ENCODE measurements at regions not wholly inside any gene's neighbourhood (a gene's known extent, or its start where the extent isn't known, plus 50 kb on each side); places are given as distances from the start of the nearest gene placed in this dataset.

DNA sequence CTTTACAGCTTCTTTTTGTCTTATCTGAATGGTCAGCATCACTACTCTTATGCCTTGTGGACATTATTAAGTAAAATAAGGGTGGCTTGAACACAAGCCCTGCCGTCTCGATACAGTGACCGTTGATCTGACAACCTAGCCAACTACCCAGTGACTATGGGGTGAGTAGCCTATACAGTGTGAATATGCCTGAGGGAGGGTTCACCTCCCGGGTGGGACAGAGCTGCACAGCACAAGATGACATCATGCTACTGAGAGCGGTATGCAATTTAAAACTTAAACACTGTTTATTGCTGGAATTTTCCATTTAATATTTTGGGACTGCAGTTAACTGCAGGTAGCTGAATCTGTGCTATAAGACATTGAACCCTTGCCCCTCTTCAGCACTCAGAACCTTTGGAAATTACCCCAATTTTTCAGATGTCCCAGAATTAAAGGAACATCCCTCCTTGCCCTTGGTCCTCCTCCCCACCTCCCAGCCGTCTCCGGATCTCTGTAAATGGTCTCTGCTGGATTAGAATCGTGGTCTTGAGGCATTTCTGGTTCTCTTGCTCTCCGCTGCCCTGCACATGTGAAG is 618.5 kb downstream of the PTPRU start:
- Histone ChIP-seq H3K9me3 (no peaks in the 10 kb centered on the region), H3K36me3 (no peaks in the 10 kb centered on the region), H3K4me1 (peaks cover 0 to 64% (median 21%) of the 10 kb centered on the region in 9 donors), H3K27me3 (peaks cover 0 to 21% (median 7%) of the 10 kb centered on the region in 7 donors), H3K4me3 (no peak overlapping the region), H3K27ac (peak overlapping the region in 2 of 10 donors; percentile 0 to 15)
- DNase-seq (no peak), ATAC-seq (no peak)
- 75 to 77% methylated on average over 9 of the region's 9 CpGs for WGBS, 2 donors
- intact Hi-C loops (cut with DNase I), result loop anchor here in 1 of 10 donors (10.0 kb wide), 1 partner anchor 620 kb away; the partner anchor contains the start of genes MECR and PTPRU
- TF ChIP-seq, protein P1, sequence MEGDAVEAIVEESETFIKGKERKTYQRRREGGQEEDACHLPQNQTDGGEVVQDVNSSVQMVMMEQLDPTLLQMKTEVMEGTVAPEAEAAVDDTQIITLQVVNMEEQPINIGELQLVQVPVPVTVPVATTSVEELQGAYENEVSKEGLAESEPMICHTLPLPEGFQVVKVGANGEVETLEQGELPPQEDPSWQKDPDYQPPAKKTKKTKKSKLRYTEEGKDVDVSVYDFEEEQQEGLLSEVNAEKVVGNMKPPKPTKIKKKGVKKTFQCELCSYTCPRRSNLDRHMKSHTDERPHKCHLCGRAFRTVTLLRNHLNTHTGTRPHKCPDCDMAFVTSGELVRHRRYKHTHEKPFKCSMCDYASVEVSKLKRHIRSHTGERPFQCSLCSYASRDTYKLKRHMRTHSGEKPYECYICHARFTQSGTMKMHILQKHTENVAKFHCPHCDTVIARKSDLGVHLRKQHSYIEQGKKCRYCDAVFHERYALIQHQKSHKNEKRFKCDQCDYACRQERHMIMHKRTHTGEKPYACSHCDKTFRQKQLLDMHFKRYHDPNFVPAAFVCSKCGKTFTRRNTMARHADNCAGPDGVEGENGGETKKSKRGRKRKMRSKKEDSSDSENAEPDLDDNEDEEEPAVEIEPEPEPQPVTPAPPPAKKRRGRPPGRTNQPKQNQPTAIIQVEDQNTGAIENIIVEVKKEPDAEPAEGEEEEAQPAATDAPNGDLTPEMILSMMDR (IDR thresholded peaks at IDR 0.05), result no peak

DNA sequence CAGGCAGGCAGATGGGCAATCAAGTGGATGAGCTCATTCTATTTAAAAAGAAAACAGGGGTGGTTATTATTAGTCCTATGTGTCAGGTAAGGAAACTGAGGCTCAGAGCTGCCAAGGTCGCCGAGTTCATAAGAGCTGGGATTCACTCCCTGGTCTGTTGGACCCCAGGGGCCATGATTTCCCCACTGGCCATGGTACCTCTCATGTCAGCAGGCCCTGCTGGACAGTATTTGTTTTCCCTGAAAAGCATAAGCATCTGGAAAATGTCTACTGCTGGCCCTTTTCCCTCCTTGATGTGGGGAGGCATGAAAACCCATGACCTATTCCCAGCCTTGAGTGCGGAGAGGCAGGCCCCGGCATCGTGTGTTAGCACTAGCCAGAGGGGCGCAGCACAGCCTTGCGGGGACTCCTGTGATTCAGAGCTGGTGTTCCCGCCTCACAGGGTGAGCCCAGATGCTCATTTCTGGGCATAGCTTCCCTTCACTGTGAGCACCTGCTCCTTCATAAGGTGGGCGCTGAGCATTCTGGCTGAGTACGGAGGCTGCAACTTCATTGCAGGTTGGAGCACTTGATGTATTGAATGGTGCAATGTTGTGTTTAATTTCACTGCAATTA is 617.5 kb downstream of the PTPRU start:
- no peaks in the 10 kb centered on the region for H3K9me3 ChIP-seq
- no peaks in the 10 kb centered on the region for H3K36me3 ChIP-seq
- TF ChIP-seq, protein P1 (IDR thresholded peaks at IDR 0.05), result no peak
- H3K27me3 ChIP-seq, result peaks cover 0 to 30% (median 13%) of the 10 kb centered on the region in 7 donors
- peaks cover 0 to 55% (median 14%) of the 10 kb centered on the region in 9 donors for H3K4me1 ChIP-seq
- WGBS, 2 donors, result 85 to 87% methylated on average over 10 of the region's 10 CpGs
- no peak overlapping the region for H3K4me3 ChIP-seq
- no peak for DNase-seq
- ATAC-seq, result no peak
- intact Hi-C loops (cut with DNase I), result loop anchor here in 1 of 10 donors (10.0 kb wide), 1 partner anchor 619 kb away; the partner anchor contains the start of genes MECR and PTPRU
- H3K27ac ChIP-seq, result no peak overlapping the region

DNA sequence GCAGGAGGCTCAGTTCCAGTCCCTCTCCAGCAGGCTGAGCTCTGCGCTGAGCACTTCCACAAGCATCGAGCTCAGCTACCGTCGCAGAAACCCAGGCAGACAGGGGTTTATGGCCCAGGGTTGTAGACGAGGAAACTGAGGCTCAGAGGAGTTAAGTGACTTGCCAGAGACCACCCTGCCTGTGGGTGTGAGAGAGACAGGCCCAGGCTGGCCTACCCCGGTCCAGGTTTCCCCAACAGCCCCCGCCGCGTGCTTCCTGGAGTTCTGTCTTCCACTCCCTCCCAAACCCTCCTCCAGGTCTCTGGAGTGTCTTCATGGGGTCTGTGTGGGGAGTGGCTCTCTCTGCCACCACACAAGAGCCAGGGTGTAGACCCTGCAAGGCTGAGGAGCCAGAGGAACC is 615.9 kb downstream of the PTPRU start:
- TF ChIP-seq, protein P1 (IDR thresholded peaks at IDR 0.05), result no peak
- H3K36me3 ChIP-seq, result no peaks in the 10 kb centered on the region
- ATAC-seq (no peak), DNase-seq (no peak)
- H3K4me1 ChIP-seq, result peaks cover 0 to 41% (median 5%) of the 10 kb centered on the region in 9 donors
- intact Hi-C loops (cut with DNase I), result loop anchor here in 1 of 10 donors (10.0 kb wide), 1 partner anchor 617 kb away; the partner anchor contains the start of genes MECR and PTPRU
- H3K9me3 ChIP-seq, result no peaks in the 10 kb centered on the region
- peaks cover 0 to 44% (median 21%) of the 10 kb centered on the region in 7 donors for H3K27me3 ChIP-seq
- 82 to 86% methylated on average over 9 of the region's 9 CpGs for whole genome bisulfite sequencing, 2 donors
- no peak overlapping the region for H3K4me3 ChIP-seq
- H3K27ac ChIP-seq, result no peak overlapping the region

GRCh38 chr1:29851691-29852090 is 615.4 kb downstream of the PTPRU start:
- Histone ChIP-seq H3K9me3 (no peaks in the 10 kb centered on the region), H3K4me3 (no peak overlapping the region), H3K27me3 (peaks cover 0 to 48% (median 26%) of the 10 kb centered on the region in 7 donors), H3K36me3 (no peaks in the 10 kb centered on the region), H3K4me1 (peaks cover 0 to 35% (median 0%) of the 10 kb centered on the region in 9 donors), H3K27ac (no peak overlapping the region)
- ATAC-seq (peak in 1 of 8 donors; percentile 34), DNase-seq (no peak)
- WGBS, 2 donors, result 51 to 52% methylated on average over 11 of the region's 11 CpGs
- TF ChIP-seq, protein P1 (IDR thresholded peaks at IDR 0.05), result no peak
- intact Hi-C loops (cut with DNase I), result loop anchor here in 1 of 10 donors (10.0 kb wide), 1 partner anchor 617 kb away; the partner anchor contains the start of genes MECR and PTPRU

Measured in heart right ventricle (tissue), 16 donors.